ENCODE measurements at regions not wholly inside any gene's neighbourhood (a gene's known extent, or its start where the extent isn't known, plus 50 kb on each side); places are given as distances from the start of the nearest gene placed in this dataset.
A peak's percentile ranks its signal among the peaks of the same experiment; 100 is the strongest.

DNA sequence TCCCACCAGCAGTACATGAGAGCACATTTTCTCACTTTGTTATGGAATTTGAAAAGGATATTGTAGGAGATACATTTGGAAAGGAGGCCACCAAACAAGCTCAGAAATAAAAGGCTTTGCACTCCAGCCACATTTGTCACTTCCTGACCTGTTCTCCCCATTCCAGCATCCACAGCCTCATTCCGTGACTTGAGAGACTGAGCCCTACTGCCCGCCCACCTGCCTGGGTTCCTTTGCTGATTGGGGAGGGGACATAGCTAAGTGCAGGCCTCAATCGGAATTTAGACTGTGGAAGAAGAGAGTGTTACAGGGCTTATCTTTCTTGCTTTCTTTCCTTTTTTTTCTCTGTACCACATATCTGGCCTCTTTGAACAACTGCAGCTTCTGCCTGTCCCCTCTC lies 735.4 kb upstream of the TMEM132C start:
- intact Hi-C loops (cut with micrococcal nuclease), result no loop called here
- ATAC-seq, result no peak

DNA sequence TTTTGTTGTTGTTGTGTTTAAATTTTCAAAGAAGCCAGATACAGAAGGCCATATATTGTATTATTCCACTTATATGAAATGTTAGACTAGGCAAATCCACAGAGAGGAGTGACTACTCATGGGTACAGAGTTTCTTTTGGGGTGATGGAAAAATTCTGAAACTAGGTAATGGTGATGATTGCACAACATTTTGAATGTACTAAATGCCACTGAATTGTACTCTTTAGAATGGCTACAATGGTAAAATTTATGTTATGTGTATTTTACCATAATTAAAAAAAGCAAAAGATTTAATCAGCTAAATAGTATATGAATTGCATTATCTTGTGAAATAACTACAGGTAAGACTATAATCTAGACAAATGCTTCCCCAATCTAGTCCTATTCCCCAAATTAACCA lies 733.6 kb upstream of the TMEM132C start:
- ATAC-seq (no peak), DNase-seq (no peak)
- intact Hi-C loops (cut with micrococcal nuclease), result no loop called here

More for the DNA sequence above, 735.4 kb upstream of the TMEM132C start:
- DNase-seq, result no peak

DNA sequence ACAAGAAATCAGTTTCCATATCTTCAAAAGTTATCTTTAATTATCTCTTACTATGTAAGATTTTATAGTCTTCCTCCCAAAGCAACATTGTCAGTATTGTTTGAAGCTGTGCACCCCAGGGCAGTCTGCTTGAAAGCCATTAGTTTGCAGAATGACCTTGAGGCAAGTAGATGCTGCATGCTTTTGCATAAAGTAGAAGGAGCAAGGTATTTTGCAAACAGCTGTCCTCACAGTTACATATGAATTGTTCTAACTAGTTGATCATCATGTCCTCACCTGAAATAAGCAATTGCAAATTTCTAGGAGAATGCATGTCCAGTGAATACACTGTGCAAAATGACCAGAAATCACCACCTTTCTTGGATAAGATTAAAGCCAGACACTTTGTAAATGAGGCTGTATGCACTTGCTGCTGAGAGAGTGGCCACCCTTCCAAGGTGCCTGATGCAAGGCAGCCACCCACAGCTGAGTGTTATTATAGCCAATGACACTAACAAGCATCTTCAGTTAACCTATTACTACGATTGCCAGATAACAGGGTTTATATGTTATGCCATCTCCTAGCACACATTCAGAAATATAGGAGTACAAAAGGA lies 730.0 kb upstream of the TMEM132C start:
- ATAC-seq (no peak), DNase-seq (no peak)
- intact Hi-C loops (cut with micrococcal nuclease), result no loop called here

DNA sequence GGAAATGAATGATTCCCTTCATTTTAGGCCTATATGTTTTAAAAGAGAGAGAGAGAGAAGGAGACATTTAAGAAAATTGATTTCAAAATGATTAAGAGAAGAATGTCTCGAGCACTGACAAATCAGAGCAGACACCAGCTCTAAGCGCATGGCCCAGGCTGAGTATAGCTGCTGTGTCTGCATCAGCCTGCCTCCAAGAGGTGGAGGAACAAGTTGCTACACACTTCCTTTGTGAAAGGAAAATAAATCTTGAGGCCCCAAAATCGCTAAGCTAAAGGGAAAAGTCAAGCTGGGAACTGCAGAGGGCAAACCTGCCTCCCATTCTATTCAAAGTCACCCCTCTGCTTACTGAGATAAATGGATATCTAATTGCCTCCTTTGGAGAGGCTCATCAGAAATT lies 728.7 kb upstream of the TMEM132C start:
- no peak for DNase-seq
- intact Hi-C loops (cut with micrococcal nuclease), result no loop called here
- no peak for ATAC-seq

DNA sequence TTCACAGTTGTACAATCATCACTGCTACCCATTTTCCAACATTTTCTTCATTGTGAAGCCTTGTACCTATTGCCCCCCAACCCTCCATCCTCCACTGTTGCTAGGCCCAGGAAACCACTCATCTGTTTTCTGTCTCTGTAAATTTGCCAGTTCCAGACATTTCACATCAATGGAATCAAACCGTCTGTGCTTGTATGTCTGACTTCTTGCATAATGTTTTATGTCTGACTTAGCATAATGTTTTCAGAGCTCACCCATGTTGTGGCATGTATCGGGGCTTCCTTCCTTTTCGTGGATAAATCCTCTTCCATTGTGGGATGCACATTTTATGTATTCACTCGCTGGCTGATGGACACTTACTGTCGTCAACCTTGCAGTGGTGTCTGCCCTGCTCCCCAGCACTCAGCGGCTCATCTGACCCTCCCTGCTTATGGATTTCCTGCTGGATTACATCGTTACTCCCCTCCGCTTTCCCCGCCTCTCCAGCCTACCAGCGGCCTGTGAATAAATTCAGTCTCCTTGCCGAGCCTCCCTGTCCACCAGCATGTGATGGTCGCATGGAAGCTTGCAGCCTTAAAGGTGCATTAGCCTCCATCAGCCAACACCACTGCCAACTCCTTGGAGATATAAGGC lies 727.6 kb upstream of the TMEM132C start:
- ATAC-seq (no peak), DNase-seq (no peak)
- intact Hi-C loops (cut with micrococcal nuclease), result no loop called here

DNA sequence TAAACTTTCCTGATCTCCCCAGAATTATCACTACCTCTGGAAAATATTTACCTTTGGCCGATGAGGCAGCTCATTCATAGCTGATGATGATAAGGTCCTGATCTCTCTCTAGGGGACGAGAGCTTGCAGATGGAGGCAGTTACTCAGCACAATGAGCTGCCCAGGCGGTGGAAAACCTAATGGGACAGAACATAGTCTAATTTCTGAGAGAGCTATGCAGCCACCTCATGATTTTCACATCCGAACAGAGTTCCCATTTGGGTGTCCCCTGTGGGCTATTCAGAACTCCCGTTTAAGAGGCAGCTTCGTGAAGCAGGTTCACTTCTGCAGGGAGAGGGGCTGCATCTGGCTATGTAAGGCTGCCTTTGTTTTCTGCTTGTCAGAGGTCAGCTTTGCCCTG lies 724.6 kb upstream of the TMEM132C start:
- no peak for DNase-seq
- intact Hi-C loops (cut with micrococcal nuclease), result no loop called here
- ATAC-seq, result no peak

DNA sequence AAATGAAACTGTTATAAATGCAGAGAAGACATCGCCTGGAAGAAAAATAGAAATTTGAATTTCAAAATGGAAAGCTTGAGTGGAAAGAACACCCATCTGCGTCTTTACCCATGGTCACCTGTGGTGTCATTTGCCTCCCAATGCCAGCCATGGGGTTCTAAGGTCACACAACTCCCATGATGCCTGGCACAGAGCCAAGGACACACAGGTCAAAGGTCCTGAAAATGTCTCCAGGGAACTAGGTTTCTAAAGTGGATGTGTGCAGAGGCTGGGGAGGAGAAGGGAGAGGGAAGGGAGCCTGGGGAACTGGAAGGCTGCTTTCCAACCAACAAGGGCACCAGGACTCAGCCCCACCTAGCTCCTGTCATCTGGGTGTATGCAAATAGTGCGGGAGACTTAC lies 724.0 kb upstream of the TMEM132C start:
- ATAC-seq (no peak), DNase-seq (no peak)
- intact Hi-C loops (cut with micrococcal nuclease), result no loop called here

DNA sequence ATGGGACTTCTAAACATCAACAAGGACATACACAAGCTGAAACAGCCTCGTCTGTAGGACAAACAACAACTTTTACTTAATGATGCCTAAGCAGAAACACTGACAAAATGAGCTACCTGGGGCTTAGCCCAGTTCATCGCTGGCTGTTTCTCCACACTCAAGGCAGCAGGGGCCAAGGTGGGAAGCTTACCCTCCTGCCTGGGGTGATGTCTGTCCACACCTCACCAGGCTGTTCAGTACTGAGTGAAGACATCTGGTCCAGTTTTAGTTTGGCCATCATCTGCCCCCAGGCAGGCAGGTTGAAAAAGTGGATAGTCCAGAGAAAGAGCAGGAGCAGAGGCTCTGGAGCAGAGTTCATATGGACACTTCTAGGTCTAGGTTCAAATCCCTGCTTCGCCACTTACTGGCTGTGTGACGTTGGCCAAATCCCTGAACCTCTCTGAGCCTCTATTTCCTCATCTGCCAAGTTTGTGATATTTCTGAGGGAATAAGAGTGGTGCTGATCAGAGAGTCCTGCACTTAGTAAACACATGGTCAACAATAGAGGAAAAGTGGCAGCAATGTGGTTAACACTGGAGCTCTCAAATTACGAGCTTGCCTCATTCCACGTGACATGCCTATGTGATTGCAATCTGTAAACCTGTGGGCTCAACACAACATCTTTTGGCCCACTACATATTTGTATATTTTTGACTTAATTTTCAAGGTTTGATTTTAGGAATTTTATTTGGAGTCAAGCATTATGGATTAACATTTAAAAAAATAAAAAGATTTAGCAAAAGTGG lies 720.1 kb upstream of the TMEM132C start:
- intact Hi-C loops (cut with micrococcal nuclease), result no loop called here
- DNase-seq, result no peak
- ATAC-seq, result no peak

DNA sequence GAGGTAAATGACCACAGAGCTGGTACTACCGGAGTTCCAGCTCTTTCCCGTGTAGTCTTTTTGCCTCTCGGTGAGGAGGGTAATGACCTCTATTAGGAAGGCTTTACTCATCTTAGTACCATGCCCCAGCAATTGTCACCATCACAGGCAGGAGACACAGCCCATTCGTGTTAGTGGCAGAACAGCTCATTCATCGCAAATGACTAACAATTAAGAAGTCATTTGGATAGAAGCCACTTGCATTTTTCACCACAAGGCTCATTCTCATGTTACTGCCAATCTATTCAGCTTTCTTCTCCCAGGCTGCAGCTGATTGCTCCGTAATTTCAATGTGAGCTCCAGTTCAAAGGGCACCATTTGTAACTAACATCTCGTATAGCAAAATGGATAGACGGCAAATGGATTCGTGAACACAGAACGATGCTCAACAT lies 718.8 kb upstream of the TMEM132C start:
- no peak for ATAC-seq
- intact Hi-C loops (cut with micrococcal nuclease), result no loop called here
- DNase-seq, result no peak

DNA sequence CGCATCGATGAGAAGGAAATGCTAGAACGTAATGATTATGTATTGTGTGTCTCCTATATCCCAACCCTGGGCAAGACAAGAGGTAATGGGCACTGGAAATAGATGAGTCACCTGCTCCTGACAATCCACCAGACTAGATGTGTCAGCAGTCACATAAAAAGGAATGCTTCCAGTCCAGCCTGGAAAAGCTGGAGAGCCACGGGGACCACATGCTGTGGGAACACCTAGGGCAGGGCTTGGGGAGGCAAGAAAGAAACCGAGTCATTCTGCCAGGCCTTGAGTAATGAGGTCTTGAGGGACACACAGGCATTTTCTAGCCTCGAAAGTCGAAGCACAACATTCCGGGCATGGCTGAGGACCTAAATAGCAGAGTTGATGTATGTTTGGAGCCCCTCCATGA lies 716.7 kb upstream of the TMEM132C start:
- DNase-seq (no peak), ATAC-seq (no peak)
- intact Hi-C loops (cut with micrococcal nuclease), result no loop called here

DNA sequence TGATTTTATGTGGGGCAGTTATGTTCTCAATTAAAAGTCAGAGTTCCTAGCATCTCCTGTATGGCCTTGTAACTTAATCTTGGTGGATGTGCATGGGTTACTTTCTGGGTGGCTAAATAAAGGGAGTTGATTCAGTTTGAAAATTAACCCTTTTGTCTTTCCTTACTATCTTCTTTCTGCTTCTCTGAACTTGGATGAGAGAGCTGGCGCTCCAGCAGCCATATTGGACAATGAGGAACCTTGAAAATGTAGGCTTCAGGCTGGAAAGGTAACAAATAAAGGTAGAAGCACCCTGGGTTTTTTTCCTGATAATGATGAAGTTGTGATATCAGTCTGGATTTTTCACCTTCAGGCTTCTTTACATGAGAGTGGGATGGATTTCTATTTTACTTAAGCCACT lies 714.1 kb upstream of the TMEM132C start:
- ATAC-seq (no peak), DNase-seq (no peak)
- intact Hi-C loops (cut with micrococcal nuclease), result no loop called here

DNA sequence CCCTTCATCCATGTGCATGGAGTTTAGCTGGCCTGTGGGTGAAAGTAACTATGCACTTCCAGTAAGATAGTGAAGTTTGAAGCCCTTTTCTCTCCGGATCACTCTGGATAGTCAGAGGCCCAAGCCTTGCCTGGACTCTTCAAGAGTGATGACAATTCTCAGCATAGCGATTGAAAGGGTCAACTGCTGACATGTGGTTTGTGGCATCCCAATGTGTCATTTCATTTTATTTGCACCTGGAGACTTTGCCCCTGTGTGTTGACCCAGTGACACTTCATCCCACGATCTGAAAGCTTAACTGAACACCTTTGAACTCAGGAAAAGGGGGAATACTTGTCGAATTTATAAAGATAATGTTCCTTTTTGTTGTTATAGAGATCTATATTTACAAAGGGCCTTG lies 711.9 kb upstream of the TMEM132C start:
- intact Hi-C loops (cut with micrococcal nuclease), result no loop called here
- ATAC-seq (no peak), DNase-seq (no peak)

DNA sequence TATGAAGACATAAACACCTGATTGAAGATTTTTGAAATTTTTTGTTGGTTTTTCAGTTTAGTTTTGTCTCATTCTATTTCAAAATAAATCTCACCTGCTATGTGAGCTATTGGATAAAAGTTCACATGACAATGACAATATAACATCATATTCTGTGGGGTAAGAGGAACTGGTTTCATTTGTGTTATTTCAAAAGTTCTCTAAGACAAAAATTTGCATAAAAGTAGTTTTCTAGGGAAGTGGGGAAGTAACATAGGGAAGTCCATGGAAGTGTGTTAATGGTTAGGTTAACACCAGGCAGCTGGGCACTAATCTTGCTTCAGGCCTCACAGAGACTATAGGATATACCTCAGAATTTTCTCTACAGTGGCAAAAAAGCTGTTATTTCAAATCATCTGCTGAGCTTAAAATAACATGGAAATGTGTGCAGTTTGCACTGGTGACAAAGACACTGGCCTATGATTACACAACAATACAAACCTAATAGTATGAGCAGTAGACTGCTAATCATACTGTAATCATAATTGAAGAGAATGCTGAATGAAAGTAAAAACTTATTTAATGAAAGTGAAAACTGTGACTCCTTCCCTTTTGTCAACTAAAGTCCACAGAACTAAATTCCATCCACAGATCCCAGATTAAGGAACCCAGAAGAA lies 710.6 kb upstream of the TMEM132C start:
- DNase-seq (no peak), ATAC-seq (no peak)
- intact Hi-C loops (cut with micrococcal nuclease), result no loop called here

DNA sequence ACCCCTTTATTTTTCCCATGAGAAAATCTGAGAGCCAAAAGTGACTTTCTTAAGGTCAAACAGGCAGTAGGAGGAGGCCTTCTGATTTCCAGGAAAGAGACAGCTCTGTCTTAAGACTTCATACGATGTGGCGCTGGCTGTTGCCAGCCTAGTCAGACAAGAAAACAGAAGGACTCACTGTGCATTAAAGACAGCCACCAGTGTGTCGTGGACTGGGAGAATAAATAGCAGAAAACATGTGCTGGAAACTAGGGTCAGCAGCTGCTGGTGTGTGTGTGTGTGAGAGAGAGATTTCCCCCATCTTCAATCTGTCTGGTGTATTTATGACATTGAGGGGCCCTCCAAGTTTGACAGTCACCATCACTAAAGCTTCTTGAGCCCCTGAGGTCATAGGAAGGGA lies 708.6 kb upstream of the TMEM132C start:
- DNase-seq (no peak), ATAC-seq (no peak)
- intact Hi-C loops (cut with micrococcal nuclease), result no loop called here

DNA sequence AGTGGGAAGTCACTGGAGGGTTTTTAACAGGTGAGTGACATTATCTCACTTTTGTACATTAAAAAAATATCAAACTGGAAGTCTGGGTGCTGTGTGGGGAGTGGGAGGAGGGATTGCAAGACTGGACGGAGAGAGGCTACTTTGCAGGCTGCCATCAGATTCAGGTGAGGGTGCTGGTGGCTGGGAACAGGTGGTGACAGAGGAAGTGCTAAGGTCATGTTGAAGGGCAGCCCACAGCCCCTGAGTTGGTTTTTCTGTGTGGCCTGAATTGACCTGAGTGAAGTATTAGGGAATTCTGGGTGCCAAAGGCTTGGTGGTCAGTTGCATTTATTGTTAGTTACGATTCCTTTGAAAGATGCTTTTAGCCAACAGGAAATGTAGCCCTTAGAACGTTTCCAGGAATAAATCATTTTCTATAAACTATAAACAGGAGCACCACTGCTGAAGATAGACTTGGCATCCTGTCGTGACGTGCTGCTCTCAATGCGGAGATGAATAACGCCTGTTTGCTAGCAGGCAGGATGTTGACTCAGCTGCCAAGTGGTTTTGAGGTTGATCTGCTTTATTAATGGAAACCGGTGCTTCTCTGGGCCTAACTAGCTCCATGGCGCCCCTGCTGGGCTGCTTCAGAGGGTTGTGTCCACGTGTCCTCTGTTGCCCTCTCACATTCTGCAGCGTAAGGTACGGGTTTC lies 707.5 kb upstream of the TMEM132C start:
- DNase-seq, result peak; percentile 27
- ATAC-seq, result no peak
- intact Hi-C loops (cut with micrococcal nuclease), result no loop called here

DNA sequence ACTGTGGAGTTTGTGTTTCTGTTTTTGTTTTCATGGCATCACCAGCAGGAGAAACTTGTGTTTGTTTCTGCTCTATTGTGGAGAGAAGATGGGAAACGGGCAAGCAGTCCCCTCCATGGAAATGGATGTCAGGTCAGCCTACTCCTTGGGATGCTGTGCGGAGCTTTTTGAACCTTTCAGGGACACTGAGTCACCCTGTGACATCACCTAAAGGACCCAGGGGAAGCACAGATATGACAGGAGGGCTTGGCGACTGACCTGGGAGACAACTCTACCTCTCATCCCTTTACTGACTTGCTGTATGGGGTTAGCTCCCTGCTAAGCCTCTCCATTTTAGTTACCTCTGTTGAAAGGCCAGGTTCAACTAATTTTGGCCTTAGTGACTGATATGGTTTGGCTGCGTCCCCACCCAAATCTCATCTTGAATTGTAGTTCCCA lies 706.9 kb upstream of the TMEM132C start:
- ATAC-seq, result no peak
- intact Hi-C loops (cut with micrococcal nuclease), result no loop called here
- no peak for DNase-seq

DNA sequence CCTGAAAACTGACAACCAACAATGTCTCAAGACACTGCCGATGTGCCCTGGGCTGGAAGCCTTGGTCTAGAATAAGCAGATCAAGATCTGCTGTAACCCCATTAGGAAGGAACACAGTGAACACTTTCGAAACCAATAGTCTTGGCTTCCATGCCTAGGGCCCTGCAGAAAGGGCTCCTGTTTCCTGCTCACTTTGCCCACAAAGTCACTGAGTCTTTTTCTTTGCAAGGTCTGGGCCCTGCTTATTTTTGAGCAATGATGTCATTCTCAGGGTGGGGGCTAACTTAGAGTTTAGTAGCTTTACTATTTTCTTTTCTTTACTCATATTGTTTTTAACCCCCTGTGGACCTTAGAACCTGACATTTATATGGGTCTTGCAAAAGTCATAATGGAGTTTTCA lies 704.2 kb upstream of the TMEM132C start:
- intact Hi-C loops (cut with micrococcal nuclease), result no loop called here
- DNase-seq, result no peak
- ATAC-seq, result no peak

DNA sequence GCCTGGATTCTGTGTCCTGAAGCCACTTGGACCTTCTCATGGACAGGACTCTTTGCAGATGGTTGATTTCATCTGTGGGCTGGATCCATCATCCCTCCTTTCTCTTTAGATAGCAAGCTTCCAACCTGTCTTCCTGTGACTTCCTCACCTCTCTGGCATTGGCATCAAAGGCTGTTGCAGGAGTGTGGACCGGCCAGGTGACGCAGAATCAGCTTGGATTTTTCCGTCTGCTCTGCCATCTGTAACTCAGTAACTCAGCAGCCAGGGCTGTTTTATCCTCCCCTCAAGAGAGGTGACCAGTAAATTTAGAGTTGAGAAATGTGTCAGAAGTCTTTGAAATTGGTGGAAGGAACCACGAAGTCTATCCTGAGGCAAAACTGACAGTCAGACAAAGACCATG lies 701.7 kb upstream of the TMEM132C start:
- intact Hi-C loops (cut with micrococcal nuclease), result no loop called here
- DNase-seq, result no peak
- ATAC-seq, result no peak

DNA sequence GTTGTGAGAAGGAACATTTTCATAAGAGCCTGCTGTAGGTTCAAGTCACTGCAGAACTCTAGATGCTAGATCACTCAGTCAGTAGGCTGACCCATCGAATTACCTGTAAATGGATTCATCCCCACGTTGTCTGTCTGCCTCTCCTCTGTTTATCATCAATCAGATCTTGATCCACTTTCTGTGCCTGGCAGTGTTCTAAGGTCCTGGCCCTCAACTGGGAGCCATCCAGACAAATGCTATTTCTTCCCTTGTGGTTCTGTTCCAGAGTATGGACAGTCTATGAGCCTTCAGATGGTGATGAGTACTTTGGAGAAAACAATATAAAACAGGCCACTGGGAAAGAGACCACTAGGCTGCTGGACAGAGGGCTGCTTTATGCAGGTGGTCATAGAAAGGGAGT lies 699.4 kb upstream of the TMEM132C start:
- DNase-seq (no peak), ATAC-seq (no peak)
- intact Hi-C loops (cut with micrococcal nuclease), result no loop called here

DNA sequence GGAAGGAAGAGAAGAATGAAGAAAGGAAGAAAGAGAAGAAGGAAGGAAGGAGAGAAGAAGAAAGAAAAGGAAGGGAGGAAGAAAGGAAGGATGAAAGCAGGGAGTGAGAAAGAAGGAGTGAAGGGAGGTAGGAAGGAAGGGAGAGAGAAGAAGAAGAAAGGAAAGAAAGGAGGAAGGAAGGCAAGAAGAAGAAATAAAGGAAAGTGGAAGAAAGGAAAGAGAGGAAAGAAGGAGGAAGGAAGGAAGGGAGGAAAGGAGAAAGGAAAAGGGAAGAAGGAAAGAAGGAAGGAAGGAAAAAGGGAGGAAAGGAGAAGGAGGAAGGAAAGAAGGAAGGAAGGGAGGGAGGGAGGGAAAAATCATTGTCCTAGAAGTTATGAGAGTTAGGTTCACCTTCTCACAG lies 696.6 kb upstream of the TMEM132C start:
- ATAC-seq, result no peak
- no peak for DNase-seq
- intact Hi-C loops (cut with micrococcal nuclease), result no loop called here
